NCI-H128 (cell line): ENCODE measurements at regions not wholly inside any gene's neighbourhood (a gene's known extent, or its start where the extent isn't known, plus 50 kb on each side); places are given as distances from the start of the nearest gene placed in this dataset.
"Not testable (repeated sequence)": the region's sequence is repeated elsewhere in the genome, so short reads cannot be mapped to it uniquely, and the experiment has no call there.

Experiments used
- DNase-seq: peaks from one replicate; lab custom pipeline; 2025; ENCODE audit not compliant: unreplicated experiment; lab: John Stamatoyannopoulos, UW

- no peak for DNase-seq
Observed at GRCh38 chr13:24931450-24932251, 164.3 kb upstream of the PABPC3 start.

GRCh38 chr13:24933106-24934023 lies 162.6 kb upstream of the PABPC3 start:
- not testable (repeated sequence) for DNase-seq

DNA sequence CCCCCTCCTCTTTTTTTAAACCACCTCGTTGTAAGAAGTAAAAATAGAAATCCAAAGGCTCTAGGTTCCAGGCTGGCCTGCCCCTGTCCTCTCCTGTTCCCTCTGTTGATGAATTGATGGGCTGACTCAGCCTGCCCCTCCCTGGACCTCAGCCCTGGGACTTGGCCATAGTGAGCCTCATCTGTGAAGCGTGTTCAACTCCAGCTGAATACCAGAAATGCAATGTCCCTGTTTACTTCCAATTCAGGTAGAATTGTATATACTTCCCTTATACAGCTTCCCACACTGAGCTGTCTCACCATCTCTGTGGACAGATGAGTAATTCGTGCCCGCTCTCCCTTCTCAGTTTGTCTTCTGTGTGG lies 161.9 kb upstream of the PABPC3 start:
- not testable (repeated sequence) for DNase-seq

DNA sequence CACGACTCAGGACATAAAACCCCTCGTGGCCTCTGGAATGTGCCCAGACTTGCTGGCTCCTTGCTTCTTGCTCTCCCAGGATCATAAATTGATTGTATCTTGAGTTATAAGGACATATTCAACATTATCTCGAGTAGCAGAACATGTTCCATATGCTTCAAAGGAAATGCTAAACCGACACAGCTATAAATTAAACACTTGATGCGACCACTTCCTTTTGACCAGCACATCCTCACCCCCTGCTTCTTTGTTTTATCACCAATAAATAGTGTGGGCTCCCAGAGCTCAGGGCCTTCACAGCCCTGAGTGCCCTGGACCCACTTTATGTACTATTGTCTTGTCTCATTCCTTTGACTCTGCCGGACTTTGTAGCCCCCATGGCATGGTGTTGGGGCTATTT lies 157.0 kb upstream of the PABPC3 start:
- DNase-seq: no peak

DNA sequence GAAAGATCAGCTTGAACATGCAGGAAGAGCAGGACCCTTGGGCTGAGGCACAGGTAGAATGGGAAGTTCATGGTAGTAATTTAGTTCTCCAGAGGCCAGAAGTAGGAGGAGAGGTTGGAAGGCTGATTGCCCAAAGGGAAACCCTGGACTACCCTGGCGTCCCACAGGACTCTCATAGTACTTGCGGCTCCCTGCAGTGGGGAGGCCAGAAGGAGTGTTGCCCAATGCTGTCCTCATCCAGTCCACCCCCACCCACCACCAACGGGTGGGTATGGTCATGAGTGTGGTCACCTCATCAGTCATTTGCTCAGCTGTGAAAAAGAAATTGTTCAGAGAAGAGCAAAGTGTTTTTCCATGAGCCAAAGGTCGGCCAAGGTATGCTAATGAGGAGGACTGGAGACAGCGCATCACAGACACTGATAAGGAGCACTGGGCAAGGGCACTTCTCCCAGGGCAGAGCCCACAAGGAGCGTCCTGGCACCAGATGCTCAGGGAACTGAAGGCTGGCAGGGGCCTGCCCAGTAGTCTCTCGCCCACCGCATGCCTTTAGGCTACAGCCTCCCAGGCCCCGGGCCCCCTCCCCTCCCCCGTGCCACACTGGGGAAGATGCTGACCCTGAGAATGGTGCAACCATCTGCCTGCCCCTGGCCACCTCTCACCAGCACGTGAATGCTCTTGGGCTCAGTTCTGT lies 154.8 kb upstream of the PABPC3 start:
- DNase-seq: not testable (repeated sequence)

DNA sequence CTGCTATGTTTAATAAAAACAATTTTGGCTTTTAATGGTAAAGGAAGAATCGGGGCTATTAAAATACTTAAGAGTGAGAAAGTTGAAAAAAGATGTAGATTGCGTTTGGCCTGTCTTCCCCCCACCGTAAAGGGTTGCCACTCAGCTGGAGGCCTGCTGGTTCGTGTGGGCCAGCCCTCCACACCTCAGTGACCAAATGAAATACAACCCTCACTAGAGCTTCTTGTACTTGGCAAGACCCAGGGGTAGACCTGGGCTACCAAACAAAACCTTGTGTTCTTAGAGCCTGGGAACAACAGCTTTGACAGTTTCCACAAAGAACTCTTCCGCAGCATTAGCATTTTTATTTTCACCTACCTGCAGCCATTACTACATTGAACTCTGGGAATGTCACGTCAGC lies 152.8 kb upstream of the PABPC3 start:
- no peak for DNase-seq

DNA sequence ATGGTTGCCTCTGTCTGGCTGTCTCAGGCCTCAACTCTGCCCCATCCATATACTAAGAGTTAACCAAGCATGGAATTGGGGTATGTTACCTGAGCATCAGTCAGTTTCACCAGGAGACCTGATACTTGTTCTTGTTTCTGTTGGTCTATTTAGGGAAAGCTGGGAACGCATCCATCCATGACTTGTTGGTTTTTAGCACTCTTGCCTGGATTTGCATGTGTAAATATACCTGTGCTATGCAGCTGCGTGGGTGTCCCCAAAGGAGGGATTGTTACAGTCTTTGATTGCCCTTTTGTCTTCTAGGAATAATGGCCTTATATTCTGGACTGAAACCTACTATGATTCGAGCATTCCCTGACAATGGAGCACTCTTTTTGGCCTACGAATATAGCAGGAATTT lies 151.9 kb upstream of the PABPC3 start:
- not testable (repeated sequence) for DNase-seq

DNA sequence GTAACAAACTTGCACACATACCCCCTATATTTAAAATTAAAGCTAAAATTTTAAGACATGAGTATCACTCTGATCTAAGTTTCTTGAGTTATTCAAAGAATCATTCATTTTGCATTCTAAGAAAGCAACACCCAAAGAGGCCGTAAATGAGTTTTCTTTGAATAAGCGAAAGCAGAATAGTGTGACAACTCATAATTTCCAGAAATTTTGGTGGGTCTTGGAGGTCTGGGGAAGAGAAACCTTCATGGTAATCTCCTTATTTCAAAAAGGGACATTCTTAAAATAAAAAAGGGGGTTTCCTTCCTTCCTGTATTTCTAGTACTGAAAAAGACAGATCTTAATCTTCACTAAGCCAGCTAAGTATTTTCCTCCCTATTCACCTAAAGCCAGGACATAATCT lies 147.0 kb upstream of the PABPC3 start:
- not testable (repeated sequence) for DNase-seq

DNA sequence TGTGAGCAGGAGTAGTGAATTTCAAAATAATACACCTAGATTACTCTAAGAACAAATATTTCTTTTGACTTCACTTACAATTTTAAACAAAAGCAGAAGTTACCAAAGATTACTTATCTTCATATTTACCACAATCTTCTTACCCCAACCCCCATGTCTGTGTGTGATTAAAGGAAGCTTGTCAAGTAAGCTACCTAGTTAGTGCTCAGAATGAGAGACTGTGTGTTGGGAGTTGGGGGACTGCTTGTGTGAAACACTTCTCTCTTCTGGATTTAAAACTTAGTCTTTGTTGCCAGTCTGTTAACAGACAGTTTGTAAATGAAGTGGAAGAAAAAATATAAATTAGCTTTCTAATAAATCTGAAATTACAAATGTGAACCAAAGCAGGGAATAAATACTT lies 145.3 kb upstream of the PABPC3 start:
- not testable (repeated sequence) for DNase-seq

- DNase-seq: not testable (repeated sequence)
Observed at GRCh38 chr13:24967970-24968369, 128.0 kb upstream of the PABPC3 start.

GRCh38 chr13:24968416-24968815 lies 127.5 kb upstream of the PABPC3 start:
- DNase-seq: not testable (repeated sequence)

GRCh38 chr13:24973102-24973501 lies 122.8 kb upstream of the PABPC3 start:
- not testable (repeated sequence) for DNase-seq

DNA sequence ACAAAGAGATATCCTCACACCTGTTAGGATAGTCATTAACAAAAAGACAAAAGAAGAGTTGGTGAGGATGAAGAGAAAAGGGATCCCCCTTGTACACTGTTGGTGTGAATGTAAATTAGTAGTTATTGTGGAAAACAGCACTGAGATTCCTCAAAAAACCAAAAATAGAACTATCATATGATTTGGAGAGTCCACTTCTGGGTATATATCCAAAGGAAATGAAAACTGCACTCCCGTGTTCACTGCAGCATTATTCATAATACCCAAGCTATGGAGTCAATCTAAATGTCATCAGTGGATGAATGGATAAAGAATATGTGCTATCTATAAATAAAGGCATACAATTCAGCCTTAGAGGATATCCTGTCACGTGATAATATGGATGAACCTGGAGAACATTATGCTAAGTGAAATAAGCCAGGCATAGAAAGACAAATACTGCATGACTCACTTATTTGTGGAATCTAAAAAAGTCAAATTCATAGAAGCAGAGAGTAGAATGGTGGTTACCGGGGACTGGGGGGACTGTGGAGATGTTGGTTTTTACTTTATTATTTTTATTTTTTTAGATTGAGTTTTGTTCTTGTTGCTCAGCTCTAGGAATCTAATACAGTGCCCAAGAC lies 114.6 kb upstream of the PABPC3 start:
- DNase-seq: not testable (repeated sequence)

GRCh38 chr13:24982333-24982999 lies 113.5 kb upstream of the PABPC3 start:
- no peak for DNase-seq

DNA sequence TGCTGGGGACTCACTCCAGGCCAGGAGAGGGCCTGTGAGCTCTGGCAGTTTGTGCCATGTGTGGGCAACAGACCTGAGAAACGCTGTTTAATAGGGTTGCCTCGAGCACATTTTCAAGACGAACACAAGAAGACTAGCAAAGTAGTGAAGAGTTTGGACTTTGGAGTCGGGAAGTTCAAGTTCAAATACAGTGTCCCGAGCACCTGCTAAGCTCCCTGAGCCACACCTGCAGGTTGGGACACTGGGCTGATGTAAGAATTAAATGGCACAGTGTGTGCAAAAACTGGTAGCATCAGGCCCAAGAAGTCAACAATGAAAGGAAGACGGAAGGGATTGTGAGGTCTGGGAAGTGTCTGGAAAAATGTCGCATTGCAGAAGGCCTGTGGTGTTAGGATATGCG lies 112.8 kb upstream of the PABPC3 start:
- DNase-seq: no peak

GRCh38 chr13:24984134-24984533 lies 111.8 kb upstream of the PABPC3 start:
- DNase-seq: no peak

DNA sequence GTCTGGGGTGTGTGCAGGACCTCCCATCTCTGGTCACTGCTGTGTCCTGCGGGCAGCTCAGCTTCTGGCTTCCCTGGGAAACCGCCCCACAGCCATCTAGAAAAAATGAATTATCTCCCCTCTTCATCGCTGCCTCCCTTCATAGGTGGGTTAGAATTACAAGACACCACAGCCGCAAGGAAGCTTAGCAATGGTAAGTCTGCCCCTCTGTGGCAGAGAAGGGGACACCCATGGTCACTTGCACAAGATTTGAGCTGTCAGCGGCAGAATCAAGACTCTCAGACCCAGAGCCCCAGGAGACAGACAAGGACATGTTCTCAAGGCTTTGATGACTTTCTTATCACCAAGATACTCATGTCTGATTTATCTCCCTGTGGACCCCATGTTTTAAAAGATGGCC lies 110.8 kb upstream of the PABPC3 start:
- DNase-seq: no peak

GRCh38 chr13:24985896-24986295 lies 110.0 kb upstream of the PABPC3 start:
- no peak for DNase-seq

DNA sequence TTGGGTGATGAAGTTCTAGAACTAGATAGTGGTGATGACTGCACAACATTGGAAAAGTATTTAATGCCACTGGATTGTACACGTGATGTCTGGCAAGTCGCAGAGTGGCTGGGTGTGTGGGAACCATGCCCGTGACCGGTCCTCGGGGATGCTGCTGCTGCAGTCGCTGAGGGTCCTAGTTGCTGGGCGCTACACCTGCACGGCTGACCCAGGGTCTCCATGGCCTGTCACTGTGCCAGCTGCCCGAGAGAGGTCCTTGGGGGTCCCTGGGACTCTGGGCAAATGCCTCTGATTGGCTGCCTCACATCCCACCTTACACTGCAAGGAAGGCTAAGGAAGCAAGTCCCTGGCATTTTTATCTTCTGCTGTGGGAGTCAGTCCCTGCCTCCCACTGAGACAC lies 109.1 kb upstream of the PABPC3 start:
- DNase-seq: no peak

DNA sequence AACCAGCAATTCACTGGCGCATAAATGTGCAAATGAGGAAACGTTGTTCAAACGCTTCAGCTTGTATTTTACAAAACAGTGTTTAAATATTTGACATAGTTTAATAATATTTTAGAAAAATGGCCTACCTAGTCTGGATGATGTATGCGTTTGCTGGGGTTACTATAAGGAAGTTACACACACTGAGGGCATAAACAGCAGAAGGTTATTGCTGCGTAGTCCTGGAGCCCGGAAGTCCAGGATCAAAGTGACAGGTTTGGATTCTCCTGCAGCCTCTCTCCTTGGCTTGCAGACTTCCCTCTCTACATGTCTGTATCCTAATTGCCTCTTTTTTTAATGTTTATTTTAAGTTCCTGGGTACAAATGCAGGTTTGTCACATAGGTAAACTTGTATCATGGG lies 106.0 kb upstream of the PABPC3 start:
- DNase-seq: not testable (repeated sequence)
